ENCODE measurements at regions not wholly inside any gene's neighbourhood (a gene's known extent, or its start where the extent isn't known, plus 50 kb on each side); places are given as distances from the start of the nearest gene placed in this dataset.
"Not testable (repeated sequence)": the region's sequence is repeated elsewhere in the genome, so short reads cannot be mapped to it uniquely, and the experiment has no call there.

GRCh38 chr7:106567204-106568001 is 93.6 kb downstream of the CCDC71L start:
- not testable (repeated sequence) for TF ChIP-seq POLR2A, CTCF, EP300 (IDR thresholded peaks at IDR 0.05)
